ENCODE measurements at regions not wholly inside any gene's neighbourhood (a gene's known extent, or its start where the extent isn't known, plus 50 kb on each side); places are given as distances from the start of the nearest gene placed in this dataset.
A peak's percentile ranks its signal among the peaks of the same experiment; 100 is the strongest.

DNA sequence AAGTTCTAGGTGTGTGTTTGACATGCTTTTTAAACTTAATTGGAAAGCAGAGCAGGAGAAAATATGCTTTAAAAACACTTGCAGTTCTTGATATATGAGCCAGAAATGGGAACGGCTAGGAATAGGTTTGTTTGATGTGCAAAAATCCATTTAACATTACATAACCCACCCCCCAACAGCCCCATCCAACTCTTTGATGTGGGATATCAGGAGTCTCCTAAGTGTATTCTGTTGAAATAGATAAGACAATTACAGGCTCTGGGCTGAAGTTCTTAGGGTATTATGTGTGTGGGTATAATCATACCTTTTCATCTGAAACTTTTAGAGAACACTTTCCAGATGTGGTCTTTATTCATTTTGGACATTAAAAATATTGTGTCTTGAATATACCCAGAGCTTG is 240.4 kb upstream of the CSNK1A1L start:
- Mint-ChIP-seq H3K27ac (peak overlapping the region; percentile 63 to 89 (median 79)), H3K36me3 (ENCODE audit: low read depth) (no peaks in the 10 kb centered on the region), H3K9me3 (peaks cover 9% of the 10 kb centered on the region), H3K27me3 (ENCODE audit: low read depth) (no peaks in the 10 kb centered on the region), H3K4me3 (no peak overlapping the region), H3K4me1 (peaks cover 23% of the 10 kb centered on the region)
- TF ChIP-seq, protein P1, sequence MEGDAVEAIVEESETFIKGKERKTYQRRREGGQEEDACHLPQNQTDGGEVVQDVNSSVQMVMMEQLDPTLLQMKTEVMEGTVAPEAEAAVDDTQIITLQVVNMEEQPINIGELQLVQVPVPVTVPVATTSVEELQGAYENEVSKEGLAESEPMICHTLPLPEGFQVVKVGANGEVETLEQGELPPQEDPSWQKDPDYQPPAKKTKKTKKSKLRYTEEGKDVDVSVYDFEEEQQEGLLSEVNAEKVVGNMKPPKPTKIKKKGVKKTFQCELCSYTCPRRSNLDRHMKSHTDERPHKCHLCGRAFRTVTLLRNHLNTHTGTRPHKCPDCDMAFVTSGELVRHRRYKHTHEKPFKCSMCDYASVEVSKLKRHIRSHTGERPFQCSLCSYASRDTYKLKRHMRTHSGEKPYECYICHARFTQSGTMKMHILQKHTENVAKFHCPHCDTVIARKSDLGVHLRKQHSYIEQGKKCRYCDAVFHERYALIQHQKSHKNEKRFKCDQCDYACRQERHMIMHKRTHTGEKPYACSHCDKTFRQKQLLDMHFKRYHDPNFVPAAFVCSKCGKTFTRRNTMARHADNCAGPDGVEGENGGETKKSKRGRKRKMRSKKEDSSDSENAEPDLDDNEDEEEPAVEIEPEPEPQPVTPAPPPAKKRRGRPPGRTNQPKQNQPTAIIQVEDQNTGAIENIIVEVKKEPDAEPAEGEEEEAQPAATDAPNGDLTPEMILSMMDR (IDR thresholded peaks at IDR 0.05; ENCODE audit: unreplicated experiment in 3 of 3), result no peak

- Mint-ChIP-seq H3K36me3 (ENCODE audit: low read depth) (no peaks in the 10 kb centered on the region), H3K4me1 (peaks cover 23% of the 10 kb centered on the region), H3K27me3 (ENCODE audit: low read depth) (no peaks in the 10 kb centered on the region), H3K9me3 (peaks cover 9% of the 10 kb centered on the region), H3K4me3 (no peak overlapping the region), H3K27ac (peak overlapping the region; percentile 63 to 89 (median 79))
- TF ChIP-seq, protein P1 (IDR thresholded peaks at IDR 0.05; ENCODE audit: unreplicated experiment in 3 of 3), result no peak
Measured at GRCh38 chr13:37345391-37345790, 239.9 kb upstream of the CSNK1A1L start.

GRCh38 chr13:37344056-37344455 is 238.6 kb upstream of the CSNK1A1L start:
- peaks cover 7% of the 10 kb centered on the region for H3K9me3 Mint-ChIP-seq
- no peak overlapping the region for H3K4me3 Mint-ChIP-seq
- H3K27me3 Mint-ChIP-seq (ENCODE audit: low read depth), result no peaks in the 10 kb centered on the region
- TF ChIP-seq, protein P1 (IDR thresholded peaks at IDR 0.05; ENCODE audit: unreplicated experiment in 3 of 3), result no peak
- no peaks in the 10 kb centered on the region for H3K36me3 Mint-ChIP-seq (ENCODE audit: low read depth)
- peaks cover 23% of the 10 kb centered on the region for H3K4me1 Mint-ChIP-seq
- peak overlapping the region in 2 of 3 experiments; percentile 1 to 58 for H3K27ac Mint-ChIP-seq

- H3K4me1 Mint-ChIP-seq, result peaks cover 23% of the 10 kb centered on the region
- no peaks in the 10 kb centered on the region for H3K27me3 Mint-ChIP-seq (ENCODE audit: low read depth)
- no peak overlapping the region for H3K27ac Mint-ChIP-seq
- no peaks in the 10 kb centered on the region for H3K9me3 Mint-ChIP-seq
- no peak overlapping the region for H3K4me3 Mint-ChIP-seq
- TF ChIP-seq, protein P1 (IDR thresholded peaks at IDR 0.05; ENCODE audit: unreplicated experiment in 3 of 3), result no peak
- H3K36me3 Mint-ChIP-seq (ENCODE audit: low read depth), result no peaks in the 10 kb centered on the region
Measured at GRCh38 chr13:37342205-37342604, 236.7 kb upstream of the CSNK1A1L start.

- Mint-ChIP-seq H3K9me3 (no peaks in the 10 kb centered on the region), H3K4me3 (no peak overlapping the region), H3K27ac (no peak overlapping the region)
Measured at GRCh38 chr13:37340901-37341670, 235.6 kb upstream of the CSNK1A1L start.

More at GRCh38 chr13:37340901-37341670, 235.6 kb upstream of the CSNK1A1L start:
- H3K36me3 Mint-ChIP-seq (ENCODE audit: low read depth), result no peaks in the 10 kb centered on the region
- no peaks in the 10 kb centered on the region for H3K27me3 Mint-ChIP-seq (ENCODE audit: low read depth)
- TF ChIP-seq, protein P1 (IDR thresholded peaks at IDR 0.05; ENCODE audit: unreplicated experiment in 3 of 3), result no peak
- peaks cover 17% of the 10 kb centered on the region for H3K4me1 Mint-ChIP-seq
